AG04449 (cell line): ENCODE measurements at regions not wholly inside any gene's neighbourhood (a gene's known extent, or its start where the extent isn't known, plus 50 kb on each side); places are given as distances from the start of the nearest gene placed in this dataset.

Experiments
- CTCF ChIA-PET: fragments of 350-600 bp; formaldehyde crosslinking; extraction: SDS; loops from one replicate; lab custom pipeline; 2021; ENCODE audit warnings: antibody characterized with exemption; lab: Yijun Ruan, JAX
- POLR2A ChIA-PET: fragments of 400-600, 350-600 bp; formaldehyde crosslinking; extraction: SDS; loops from one replicate; lab custom pipeline; 2020; ENCODE audit warnings: antibody characterized with exemption, inconsistent platforms; lab: Yijun Ruan, JAX
- DNase-seq: peaks from one replicate; pipeline ENCODE4 v3.0.0-alpha.2; 2010; ENCODE audit warnings: low read depth, low spot score
- H3K4me3 ChIP-seq: 2 replicates; pipeline ENCODE4 v1.5.1; 2011; ENCODE audit warnings: low read depth, mild to moderate bottlenecking, control low read depth, low read length
- TF ChIP-seq, protein P1 (sequence below): IDR thresholded peaks from one replicate; pipeline ENCODE4 v1.5.1; 2011; ENCODE audit warnings: mild to moderate bottlenecking, moderate library complexity, low read length, control low read depth, inconsistent platforms; ENCODE audit not compliant: insufficient read depth; ENCODE audit errors: missing control alignments

DNA sequence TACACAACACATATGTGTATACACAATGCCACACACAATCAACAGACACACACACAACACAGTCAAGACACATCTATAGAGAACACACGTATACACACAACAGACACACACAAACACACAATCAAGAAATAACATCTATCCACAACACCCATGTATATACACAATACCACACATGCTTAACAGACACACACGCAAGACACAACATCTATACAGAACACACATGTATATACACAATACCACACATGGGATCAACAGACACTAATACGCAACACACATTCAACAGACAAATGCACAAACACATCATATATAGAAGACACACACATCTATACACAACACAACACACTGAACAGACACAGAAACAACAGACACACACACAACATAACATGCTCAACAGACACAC, 234.8 kb downstream of the SHOX start:
- DNase-seq: no peak
- POLR2A ChIA-PET: no interaction called here
- H3K4me3 ChIP-seq: no peak overlapping the region
- TF ChIP-seq, protein P1, sequence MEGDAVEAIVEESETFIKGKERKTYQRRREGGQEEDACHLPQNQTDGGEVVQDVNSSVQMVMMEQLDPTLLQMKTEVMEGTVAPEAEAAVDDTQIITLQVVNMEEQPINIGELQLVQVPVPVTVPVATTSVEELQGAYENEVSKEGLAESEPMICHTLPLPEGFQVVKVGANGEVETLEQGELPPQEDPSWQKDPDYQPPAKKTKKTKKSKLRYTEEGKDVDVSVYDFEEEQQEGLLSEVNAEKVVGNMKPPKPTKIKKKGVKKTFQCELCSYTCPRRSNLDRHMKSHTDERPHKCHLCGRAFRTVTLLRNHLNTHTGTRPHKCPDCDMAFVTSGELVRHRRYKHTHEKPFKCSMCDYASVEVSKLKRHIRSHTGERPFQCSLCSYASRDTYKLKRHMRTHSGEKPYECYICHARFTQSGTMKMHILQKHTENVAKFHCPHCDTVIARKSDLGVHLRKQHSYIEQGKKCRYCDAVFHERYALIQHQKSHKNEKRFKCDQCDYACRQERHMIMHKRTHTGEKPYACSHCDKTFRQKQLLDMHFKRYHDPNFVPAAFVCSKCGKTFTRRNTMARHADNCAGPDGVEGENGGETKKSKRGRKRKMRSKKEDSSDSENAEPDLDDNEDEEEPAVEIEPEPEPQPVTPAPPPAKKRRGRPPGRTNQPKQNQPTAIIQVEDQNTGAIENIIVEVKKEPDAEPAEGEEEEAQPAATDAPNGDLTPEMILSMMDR: no peak
- CTCF ChIA-PET: no interaction called here

DNA sequence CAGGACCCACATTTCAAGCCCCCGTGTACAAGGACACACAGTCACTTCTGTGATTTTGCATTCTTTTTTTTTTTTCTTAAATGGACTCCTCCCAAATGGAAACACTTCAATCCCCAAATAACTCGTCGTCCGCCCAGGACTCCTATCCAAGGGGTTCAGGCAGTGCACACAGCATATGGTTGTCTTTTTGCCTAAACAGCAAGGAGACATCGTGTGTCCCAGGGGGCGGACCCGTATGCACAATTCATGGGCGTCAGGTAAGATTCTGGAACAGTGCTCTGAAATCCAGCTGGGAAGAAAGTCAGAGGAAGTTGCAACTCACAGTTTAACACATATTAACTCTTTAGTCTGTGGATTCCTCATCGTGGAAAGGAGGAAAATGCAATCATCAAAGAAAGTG, 231.3 kb downstream of the SHOX start:
- H3K4me3 ChIP-seq: no peak overlapping the region
- DNase-seq: no peak
- POLR2A ChIA-PET: no interaction called here
- TF ChIP-seq, protein P1: no peak
- CTCF ChIA-PET: no interaction called here

DNA sequence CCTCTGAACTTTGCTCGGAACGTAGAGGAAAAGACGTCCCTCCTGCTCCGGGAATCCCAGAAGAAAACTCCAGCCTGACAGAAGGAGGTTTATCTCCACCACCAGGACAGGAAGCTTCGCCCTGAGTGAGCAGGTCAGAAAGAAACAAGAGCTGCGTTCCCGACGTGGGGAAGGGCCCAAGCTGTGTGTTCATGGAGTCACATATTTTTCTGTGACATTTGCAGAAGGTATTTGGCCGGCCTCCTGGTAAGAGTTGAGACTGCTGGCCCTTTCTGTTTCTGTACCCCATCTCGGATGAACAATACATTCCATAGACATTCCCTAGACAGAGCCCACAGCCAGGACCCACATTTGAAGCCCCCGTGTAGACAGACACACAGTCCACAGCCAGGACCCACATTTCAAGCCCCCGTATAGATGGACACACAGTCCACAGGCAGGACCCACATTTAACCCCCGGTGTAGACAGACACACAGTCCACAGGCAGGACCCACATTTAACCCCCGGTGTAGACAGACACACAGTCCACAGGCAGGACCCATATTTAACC, 230.8 kb downstream of the SHOX start:
- POLR2A ChIA-PET: no interaction called here
- DNase-seq: no peak

GRCh38 chrX:859329-859728, 228.7 kb downstream of the SHOX start:
- ChIA-PET CTCF (no interaction called here), POLR2A (no interaction called here)
- TF ChIP-seq, protein P1: no peak
- no peak for DNase-seq
- H3K4me3 ChIP-seq: no peak overlapping the region

More for the DNA sequence above, 230.8 kb downstream of the SHOX start:
- H3K4me3 ChIP-seq: no peak overlapping the region
- CTCF ChIA-PET: no interaction called here
- TF ChIP-seq, protein P1: no peak

- H3K4me3 ChIP-seq: no peak overlapping the region
- POLR2A ChIA-PET: no interaction called here
- TF ChIP-seq, protein P1: no peak
- DNase-seq: no peak
- CTCF ChIA-PET: no interaction called here
Measured at GRCh38 chrX:858542-859078, 228.0 kb downstream of the SHOX start.

DNA sequence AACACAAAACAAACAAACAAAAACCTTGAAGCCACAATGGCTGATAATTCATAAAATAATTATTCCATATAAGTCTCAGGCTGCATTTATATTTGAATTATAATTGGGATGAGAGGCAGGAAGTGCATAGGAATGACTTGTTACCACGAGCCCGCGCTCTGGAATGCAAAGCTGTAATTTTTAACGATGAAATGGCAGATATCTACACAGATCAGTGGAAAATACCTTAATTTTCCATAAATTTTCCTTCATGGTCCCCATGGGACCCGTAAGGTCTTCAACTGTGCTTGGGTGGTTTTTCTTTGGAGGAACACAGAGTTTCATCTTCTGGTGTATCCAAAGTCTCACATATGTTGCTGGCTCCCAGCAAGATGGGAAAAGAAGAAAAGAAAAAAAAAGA, 226.8 kb downstream of the SHOX start:
- POLR2A ChIA-PET: no interaction called here
- no peak for DNase-seq
- TF ChIP-seq, protein P1: no peak
- no peak overlapping the region for H3K4me3 ChIP-seq
- CTCF ChIA-PET: no interaction called here
